Bone marrow (tissue), 2 donors: ENCODE measurements at regions not wholly inside any gene's neighbourhood (a gene's known extent, or its start where the extent isn't known, plus 50 kb on each side); places are given as distances from the start of the nearest gene placed in this dataset.
"Not testable (repeated sequence)": the region's sequence is repeated elsewhere in the genome, so short reads cannot be mapped to it uniquely, and the experiment has no call there.

Source experiments
- DNase-seq, 2 donors: peaks; one replicate each; lab custom pipeline; 2025; lab: John Stamatoyannopoulos, UW

DNA sequence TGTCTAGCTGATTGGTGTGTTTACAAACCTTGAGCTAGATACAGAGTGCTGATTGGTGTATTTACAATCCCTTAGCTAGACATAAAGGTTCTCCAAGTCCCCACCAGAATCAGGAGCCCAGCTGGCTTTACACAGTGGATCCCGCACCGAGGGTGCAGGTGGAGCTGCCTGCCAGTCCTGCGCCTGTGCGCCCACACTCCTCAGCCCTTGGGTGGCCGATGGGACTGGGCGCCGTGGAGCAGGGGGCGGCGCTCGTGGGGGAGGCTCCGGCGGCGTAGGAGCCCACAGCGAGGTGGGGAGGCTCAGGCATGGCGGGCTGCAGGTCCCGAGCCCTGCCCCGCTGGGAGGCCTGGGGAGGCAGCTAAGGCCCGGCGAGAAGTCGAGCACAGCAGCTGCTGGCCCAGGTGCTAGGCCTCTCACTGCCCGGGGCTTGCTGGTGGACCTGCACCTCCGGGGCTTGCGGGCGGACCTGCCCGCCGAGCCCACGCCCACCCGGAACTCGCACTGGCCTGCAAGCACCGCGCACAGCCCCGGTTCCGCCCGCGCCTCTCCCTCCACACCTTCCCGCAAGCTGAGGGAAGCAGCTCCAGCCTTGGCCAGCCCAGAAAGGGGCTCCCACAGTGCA lies 51.0 kb upstream of the CDYL start:
- not testable (repeated sequence) for DNase-seq

DNA sequence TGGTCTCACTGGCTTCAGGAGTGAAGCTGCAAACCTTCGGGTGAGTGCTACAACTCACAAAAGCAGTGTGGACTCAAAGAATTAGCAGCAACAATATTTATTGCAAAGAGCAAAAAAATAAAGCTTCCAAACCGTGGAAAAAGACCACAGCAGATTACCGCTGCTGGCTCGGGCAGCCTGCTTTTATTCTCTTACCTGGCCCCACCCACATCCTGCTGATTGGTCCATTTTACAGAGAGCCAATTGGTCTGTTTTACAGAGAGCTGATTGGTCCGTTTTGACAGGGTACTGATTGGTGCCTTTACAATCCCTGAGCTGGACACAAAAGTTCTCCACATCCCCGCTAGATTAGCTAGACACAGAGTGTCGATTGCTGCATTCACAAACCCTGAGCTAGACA lies 51.5 kb upstream of the CDYL start:
- DNase-seq = not testable (repeated sequence)

DNA sequence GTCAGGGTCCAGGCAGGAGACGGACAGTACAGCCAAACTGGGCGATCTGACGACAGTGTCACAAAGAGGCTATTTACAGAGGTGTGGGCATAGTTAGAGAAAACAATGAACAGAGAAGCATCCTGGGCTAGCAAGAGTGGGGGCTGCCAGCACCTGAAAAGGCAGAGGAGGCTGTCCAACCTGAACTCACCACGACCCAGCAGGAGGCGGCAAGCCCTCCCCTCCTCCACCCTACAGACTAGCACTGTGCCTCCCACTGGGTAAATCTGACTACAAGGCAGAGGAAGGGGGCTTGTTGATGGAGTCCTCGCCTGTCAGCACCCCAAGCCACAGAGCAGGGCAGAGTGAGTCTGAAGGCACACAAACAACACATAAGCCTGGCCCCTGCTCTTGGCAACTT lies 52.8 kb upstream of the CDYL start:
- no peak for DNase-seq

DNA sequence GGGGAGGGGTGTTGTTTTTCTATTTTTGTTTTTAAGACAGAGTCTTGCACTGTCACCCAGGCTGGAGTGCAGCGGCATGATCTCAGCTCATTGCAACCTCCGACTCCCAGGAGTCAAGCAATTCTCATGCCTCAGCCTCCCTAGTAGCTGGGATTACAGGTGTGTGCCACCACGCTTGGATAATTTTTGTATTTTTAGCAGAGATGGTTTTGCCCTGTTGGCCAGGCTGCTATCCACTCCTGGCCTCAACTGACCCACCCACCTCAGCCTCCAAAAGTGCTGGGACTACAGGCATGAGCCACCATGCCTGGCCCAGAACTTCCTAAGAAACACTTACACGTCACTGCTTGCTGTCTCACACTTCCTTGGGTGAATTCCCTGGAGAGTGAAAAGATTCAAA lies 54.8 kb upstream of the CDYL start:
- not testable (repeated sequence) for DNase-seq

DNA sequence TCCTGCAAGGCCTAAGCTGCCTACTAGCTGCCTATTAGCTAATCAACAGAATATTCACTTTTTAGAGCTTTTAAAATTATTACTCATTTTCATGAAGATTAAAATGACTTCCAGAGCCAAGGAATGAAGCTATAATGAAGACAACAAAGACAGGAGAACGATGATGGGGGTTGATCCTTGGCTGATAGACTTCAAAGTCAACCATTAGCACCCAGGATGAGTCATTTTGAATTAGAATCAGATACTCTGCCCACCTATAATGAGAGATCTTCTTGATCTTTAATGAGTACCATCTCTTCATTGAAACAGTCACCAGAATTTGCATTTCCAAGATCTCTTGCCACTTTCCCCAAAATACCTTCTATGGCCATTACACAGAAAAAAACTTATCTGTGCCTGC lies 56.7 kb upstream of the CDYL start:
- no peak for DNase-seq

DNA sequence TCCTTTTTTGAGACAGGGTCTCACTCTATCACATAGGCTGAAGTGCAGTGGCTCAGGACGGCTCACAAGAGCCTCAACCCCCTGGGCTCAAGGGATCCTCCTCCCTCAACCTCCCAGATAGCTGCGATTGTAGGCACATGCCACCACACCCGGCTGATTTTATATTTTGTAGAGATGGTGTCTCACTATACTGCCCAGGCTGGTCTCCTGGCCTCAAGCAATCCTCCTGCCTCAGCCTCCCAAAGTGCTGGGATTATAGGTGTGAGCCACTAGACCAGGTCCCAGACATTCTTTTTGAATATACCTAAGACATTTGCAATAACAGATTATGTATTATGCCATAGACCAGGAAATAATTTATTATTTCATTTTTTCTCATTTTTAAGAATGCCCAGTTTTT lies 58.3 kb upstream of the CDYL start:
- no peak for DNase-seq

DNA sequence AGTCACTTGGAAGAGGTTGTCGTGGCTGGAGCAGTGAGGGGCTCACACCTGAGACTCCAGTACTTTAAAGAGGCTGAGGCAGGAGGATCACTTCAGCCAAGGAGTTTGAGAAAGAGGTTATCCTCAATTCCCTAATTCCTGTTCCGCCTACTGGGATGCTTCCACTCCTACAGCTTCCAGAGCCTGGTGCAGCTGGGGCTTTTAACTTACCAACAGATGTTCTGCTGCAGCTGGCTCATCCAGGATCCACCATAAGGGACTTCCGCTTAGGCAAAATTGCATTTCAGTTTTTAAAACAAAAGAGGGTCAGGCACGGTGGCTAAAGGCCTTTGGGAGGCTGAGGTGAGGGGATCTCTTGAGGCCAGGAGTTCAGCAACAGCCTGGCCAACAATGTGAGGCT lies 59.1 kb upstream of the CDYL start:
- DNase-seq = no peak

DNA sequence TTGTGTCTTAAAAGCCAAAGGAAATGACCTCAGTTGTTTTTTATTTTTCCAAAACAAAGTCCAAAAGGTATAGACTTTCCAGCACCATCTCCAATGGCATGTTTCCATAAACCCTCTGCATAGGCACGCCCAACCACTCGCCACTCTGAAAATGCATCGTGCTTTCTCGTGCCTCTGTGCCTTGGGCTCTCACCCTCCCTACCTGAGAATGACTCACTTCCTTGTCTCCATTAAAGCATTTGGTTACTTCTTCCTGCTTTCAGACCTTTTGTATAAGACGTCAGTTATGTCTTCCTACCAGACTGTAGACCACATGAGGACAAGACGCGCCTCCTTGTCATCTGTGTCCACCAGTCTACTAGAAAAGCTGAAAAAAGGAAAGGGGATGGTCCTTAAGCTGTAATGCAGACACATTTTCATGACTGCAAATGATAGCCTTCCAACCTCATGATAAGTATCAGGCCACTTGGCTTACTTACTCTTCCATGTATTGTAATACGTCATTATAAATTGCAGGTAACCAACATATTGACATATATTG lies 61.2 kb upstream of the CDYL start:
- no peak for DNase-seq

DNA sequence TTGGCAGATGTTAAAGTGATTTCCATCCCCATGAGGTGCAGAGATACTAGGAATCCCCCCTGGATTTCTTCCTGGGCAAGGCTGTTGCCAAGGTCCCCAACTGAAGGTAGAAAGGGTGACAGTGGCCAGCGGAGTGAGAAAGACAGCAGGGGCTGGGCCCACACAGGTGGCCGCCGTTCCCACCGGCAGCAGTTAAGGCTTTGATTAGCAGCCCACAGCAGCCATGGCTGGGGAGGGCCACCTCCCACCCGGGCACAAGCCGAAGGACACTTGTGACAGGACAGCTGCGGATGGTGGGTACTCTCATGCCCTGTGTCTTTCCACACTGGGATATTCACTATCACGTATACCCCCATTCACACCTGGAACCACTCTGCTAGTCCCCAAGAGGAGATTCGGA lies 63.9 kb upstream of the CDYL start:
- DNase-seq = no peak

DNA sequence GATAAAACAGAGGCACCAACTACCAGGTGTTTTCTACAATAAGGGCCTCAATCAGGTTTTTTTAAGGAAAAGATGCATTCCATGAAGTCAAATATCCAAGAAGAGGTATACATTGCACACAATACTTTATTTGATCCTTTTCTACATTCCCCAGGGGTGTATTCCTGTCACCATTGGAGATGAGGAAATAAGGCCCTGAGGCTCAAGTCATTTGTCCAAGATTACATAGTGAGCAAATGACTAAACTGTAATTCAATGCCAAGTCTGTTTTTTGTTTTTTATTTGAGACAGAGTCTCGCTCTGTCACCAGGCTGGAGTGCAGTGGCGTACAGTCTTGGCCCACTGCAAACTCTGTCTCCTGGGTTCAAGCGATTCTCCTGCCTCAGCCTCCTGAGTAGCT lies 69.2 kb upstream of the CDYL start:
- no peak for DNase-seq

DNA sequence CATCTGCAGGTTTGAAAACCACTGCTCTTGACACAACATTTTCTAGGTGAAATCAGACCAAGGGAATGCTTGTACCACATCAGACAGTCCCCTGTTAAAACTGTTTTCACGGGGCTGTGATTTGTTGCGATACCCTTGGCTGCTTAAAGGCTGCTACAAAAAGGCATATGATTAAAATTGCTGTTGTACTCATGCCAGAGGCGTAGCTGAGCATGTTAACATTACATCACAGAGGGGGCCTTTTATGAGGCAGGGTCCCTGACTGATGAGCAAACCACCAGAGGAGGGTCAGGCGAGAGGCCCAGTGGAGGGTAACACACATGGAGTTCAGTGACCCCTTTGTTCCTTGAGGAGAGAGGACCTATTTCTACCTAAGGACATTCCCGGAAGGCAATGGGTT lies 70.4 kb upstream of the CDYL start:
- DNase-seq = no peak

DNA sequence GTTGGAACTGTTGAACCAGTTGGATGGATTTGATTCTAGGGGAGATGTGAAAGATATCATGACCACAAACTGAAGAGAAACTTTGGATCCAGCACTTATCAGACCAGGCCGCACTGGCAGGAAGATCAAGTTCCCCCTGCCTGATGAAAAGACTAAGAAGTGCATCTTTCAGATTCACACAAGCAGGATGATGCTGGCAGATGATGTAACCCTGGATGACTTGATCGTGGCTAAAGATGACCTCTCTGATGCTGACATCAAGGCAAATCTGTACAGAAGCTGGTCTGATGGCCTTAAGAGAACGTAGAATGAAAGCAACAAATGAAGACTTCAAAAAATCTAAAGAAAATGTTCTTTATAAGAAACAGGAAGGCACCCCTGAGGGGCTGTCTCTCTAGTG lies 72.8 kb upstream of the CDYL start:
- no peak for DNase-seq

DNA sequence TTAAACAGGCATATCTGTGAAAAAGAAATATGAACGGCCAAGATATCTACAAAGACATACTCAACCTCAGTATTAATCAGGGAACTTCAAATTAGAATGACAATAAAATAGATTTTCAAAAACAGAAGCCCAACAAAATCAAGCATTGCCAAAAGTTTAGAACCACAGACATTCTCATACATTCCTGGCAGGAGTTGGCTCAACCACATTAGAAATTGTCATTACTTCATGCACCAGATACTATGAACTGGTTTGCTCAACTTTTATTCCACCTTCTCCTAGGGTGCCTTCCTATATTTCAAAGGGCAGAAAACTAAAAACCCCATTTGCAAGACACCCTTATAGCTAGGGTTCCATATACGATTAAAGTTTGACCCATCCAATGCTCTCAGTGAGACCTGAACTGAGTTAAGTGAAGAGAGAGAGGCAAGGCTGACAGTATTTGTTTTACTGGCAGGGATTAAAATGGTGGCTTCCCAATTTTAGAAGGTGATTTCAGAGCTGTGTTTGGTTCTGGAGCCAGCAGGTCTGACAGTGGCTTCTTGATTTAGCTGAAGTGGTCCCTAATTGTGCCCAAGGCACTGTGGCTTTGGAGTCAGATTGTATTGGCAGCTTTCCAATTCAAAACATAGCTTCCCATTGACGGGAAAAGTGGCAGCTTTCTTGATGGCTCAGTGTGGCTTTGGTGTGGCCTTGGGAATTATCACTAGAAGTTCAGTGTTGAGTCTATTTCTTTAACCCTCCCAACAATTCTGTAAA lies 77.1 kb upstream of the CDYL start:
- DNase-seq = no peak

DNA sequence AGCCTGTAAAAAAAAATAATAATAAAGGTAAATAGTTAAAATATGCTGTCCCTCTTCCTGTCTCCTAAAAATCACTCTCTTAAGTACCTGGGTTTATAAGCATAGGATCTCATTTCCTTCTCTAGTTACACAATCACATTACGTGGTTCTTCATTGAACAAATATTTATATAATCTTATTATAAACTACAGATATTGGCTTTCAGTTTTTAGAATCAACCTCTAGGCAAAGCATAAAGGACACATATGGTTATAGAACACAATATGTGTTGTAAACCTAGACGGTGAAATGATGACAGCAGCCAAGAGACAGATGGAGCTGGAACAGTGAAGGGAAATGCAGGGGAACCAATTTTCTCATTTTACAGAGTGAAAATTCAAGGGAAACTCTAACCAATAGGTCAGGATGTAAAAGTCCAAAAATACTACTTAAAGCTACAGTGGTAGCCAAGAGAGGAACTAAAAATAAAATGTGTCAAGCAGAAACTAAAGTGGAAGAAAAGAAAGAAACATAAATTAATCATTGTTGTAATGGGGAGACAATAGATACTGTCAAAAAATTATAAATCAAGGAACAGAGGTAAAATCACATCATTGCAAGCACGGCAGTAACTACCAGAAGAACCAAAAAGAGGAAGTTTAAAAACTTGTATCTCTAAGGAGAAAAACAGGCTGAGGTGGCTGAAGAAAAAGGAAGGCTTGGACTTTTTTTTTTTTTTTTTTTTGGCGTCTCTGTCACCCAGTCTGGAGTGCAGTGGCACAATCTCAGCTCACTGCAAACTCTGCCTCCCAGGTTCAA lies 82.8 kb upstream of the CDYL start:
- DNase-seq = no peak

DNA sequence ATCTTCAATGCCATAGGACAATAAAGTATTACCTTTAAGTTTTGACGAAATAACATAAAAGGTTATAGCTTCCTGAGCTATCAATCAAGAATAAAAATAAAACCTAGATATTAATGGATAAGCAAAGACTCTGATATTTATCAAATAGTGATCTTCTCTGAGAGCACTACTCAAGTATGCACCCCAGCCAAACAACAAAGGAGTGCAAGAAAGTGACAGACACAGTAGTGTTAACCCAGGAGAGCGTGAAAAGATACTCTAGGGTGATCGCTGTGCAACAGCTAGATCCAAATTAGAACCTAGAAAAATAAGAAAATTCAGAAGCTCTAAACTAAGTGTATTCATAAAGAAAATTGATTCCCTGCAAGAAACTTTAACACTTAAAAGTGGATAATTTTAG lies 83.5 kb upstream of the CDYL start:
- no peak for DNase-seq

DNA sequence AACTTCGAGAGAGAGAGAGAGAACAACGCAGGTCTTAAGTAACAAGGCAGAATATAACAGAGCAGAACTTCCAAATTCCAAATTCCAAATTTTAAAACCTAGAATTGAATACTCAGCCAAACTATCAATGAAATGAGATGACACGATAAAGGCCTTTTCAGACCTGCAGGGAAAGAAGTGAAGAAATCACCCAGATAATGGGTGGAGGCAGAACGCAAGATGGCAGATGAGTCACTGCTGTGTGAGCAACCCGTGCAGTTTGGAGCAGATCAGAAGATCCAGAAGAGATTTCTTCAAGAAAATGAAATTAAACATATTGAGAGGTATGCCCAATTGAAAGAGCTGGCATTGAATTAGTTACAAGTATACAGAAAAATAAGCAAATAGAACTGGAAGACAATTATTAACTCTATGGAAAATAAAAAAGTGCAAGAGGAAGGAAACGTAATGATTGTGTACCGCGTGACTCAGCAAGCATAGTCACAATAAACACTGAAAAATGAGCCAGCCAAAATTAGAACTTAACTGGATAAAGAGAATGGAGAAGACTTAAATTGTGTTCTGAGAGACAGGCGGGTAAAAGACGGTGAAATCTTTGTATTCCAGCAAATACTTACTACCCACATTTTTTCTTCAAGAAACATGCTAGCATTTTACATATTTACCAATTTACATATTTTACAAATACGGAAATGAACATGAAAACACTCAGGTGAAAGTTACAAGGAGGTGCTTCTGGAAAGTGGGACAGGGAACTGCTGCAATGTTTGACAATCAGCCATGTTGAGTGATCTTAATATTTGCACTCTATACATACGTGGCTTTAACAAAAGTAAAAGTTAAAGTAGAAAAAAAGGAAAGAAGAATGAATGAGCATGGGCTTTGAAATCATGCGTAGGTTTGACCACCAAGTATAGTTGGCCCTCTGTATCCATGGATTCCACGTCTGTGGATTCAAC lies 87.9 kb upstream of the CDYL start:
- DNase-seq = no peak

DNA sequence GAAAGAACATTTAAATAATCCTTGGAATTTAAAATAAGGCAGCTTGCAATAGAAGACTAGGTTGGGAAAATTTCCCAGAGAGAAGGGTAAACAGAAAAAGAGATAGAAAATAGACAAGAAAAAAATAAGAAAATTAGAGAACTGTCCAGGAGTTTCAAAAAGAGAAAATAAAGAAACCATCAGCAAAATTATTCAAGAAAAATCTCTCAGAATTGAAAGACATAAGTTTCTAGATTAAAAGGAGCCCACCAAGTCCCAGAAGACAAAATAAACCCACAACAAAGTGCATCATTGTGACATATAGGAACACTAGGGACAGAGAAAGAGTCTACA lies 88.6 kb upstream of the CDYL start:
- no peak for DNase-seq

DNA sequence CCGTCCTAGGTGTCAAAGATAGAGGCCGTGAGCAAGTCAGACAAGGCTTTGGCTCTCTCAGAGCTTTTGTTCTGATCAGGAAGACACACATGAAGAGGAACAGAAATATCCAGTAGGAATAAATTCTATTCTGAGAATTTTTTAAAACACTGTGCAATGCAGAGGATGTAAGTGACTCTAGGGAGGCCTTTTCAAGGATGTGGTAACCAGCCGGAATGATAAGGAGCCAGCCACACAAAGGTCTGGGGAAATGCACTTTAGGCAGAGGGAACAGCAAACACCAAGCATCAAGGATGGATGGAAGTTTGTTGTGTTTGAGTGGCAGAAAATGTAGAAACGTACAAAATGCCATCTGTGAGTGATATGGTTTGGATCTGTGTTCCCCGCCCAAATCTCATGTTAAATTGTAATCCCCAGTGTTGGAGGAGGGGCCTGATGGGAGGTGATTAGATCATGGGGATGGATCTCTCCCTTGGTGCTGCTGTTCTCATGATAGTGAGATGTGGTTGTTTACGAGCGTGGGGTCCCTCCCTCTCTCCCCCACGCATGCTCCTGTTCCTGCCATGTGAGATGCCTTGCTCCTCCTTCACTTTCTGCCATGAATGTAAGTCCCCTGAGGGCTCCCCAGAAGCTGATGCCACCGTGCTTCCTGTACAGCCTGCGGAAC lies 93.6 kb upstream of the CDYL start:
- DNase-seq = no peak

DNA sequence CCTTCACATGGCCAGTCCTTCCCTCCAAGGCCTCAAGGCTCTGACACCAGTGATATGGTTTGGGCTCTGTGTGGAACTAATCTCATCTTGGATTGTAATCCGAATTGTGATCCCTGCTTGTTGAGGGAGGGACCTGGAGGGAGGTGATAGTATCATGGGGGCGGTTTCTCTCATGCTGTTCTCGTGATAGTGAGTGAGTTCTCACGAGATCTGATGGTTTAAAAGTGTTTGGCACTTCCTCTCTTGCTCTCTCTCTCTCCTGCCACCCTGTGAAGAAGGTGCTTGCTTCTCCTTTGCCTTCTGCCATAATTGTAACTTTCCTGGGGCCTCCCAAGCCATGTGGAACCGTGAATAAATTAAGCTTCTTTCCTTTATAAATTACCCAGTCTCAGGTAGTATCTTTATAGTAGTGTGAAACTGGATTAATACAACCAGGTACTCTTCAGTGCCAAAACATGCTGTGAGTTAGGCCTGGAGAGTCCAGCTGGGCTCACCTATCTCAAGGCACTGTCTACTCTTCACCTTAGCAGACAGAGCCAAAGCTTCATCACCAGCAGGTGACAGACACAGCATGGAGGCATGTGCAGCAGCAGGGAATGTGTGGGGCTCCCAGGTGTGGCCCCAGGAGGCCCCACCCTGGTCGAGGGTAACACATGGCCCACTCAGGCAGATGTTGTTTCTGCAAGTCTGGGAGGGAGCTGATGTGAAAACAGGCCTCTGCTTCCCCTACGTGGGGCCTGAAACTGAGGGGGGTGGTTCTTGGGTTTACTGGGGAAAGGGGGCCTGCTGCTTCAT lies 97.5 kb upstream of the CDYL start:
- DNase-seq = no peak

DNA sequence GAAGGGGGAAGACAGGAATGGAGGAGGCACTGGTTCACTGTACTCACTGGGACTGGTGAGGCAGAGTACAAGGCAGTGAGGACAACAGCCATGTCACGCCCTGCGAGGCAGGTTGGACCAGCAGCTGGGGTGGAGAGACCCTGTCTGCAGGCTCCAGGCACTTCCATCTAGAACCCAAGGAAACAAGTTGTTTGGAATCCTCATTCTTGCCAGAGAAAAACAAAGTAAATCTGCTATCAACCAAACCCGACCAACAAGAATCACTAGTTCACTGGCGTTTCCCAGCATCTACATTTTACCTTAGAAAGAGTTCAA lies 98.5 kb upstream of the CDYL start:
- DNase-seq = no peak
